Ascending aorta (tissue), 2 donors: ENCODE measurements at regions not wholly inside any gene's neighbourhood (a gene's known extent, or its start where the extent isn't known, plus 50 kb on each side); places are given as distances from the start of the nearest gene placed in this dataset.

ENCODE experiments used
- DNase-seq, 2 donors: peaks; one replicate each; pipeline ENCODE4 v3.0.0-alpha.2; 2019; ENCODE audit warnings: low spot score in 2 of 2
- H3K27ac ChIP-seq, 2 donors: fragments of 200-600 bp; sonication (generic); one replicate each; pipeline ENCODE4 v1.5.1; 2016 to 2017; ENCODE audit warnings: mild to moderate bottlenecking in 1 of 2
- H3K27me3 ChIP-seq: fragments of 200-600 bp; sonication (generic); one replicate; pipeline ENCODE4 v1.5.1; 2017
- H3K36me3 ChIP-seq, 2 donors: fragments of 200-600 bp; sonication (generic); one replicate each; pipeline ENCODE4 v1.5.1; 2016
- H3K4me1 ChIP-seq, 2 donors: fragments of 200-600 bp; sonication (generic); one replicate each; pipeline ENCODE4 v1.5.1; 2016 to 2017; ENCODE audit warnings: mild to moderate bottlenecking in 1 of 2
- H3K4me3 ChIP-seq, 2 donors: fragments of 200-600 bp; sonication (generic); one replicate each; pipeline ENCODE4 v1.5.1; 2016 to 2017; ENCODE audit warnings: mild to moderate bottlenecking in 1 of 2
- H3K9me3 ChIP-seq, 2 donors: fragments of 200-600 bp; sonication (generic); one replicate each; pipeline ENCODE4 v1.5.1; 2016
- intact Hi-C: fragments of 100-400 bp; cut with DNase I; formaldehyde crosslinking; loops from one replicate; pipeline ENCODE4 v1.15.1; 2023
- TF ChIP-seq, protein P1 (sequence below), 3 experiments: fragments of 200-600 bp in 2 of 3; fragments of 450-650 bp in 1 of 3; sonication (generic) in 2 of 3; IDR thresholded peaks; one replicate each; pipeline ENCODE4 v1.5.1; 2016 to 2019; ENCODE audit warnings: antibody characterized with exemption in 3 of 3, mild to moderate bottlenecking in 1 of 3, moderate library complexity in 1 of 3

DNA sequence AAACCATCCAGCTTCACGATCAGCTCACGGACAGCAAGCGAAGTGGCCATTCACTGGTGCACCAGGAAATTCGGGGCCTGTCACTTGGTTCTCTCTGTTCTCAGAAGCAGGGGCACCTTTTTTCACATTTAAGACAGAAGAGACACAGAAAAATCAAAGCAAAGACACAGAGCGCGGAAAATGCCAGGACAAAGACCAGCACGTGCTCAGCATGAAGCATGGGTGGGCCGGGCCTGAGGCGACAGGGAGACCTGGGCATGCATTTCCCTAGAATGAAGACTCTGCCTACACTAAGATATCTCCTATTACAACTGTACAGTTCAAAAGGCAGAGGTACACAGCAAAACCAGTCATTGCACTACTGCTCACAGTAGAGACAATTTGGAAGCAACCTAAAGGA lies 117.4 kb upstream of the ID2 start:
- Histone ChIP-seq H3K27ac (no peak overlapping the region), H3K27me3 (no peaks in the 10 kb centered on the region), H3K9me3 (peaks cover 0 to 4% of the 10 kb centered on the region in 2 donors), H3K4me3 (no peak overlapping the region), H3K36me3 (no peaks in the 10 kb centered on the region), H3K4me1 (no peaks in the 10 kb centered on the region)
- DNase-seq = peak in 1 of 2 donors; percentile 40
- intact Hi-C loops = no loop called here
- TF ChIP-seq, protein P1, sequence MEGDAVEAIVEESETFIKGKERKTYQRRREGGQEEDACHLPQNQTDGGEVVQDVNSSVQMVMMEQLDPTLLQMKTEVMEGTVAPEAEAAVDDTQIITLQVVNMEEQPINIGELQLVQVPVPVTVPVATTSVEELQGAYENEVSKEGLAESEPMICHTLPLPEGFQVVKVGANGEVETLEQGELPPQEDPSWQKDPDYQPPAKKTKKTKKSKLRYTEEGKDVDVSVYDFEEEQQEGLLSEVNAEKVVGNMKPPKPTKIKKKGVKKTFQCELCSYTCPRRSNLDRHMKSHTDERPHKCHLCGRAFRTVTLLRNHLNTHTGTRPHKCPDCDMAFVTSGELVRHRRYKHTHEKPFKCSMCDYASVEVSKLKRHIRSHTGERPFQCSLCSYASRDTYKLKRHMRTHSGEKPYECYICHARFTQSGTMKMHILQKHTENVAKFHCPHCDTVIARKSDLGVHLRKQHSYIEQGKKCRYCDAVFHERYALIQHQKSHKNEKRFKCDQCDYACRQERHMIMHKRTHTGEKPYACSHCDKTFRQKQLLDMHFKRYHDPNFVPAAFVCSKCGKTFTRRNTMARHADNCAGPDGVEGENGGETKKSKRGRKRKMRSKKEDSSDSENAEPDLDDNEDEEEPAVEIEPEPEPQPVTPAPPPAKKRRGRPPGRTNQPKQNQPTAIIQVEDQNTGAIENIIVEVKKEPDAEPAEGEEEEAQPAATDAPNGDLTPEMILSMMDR (IDR thresholded peaks at IDR 0.05) = no peak

DNA sequence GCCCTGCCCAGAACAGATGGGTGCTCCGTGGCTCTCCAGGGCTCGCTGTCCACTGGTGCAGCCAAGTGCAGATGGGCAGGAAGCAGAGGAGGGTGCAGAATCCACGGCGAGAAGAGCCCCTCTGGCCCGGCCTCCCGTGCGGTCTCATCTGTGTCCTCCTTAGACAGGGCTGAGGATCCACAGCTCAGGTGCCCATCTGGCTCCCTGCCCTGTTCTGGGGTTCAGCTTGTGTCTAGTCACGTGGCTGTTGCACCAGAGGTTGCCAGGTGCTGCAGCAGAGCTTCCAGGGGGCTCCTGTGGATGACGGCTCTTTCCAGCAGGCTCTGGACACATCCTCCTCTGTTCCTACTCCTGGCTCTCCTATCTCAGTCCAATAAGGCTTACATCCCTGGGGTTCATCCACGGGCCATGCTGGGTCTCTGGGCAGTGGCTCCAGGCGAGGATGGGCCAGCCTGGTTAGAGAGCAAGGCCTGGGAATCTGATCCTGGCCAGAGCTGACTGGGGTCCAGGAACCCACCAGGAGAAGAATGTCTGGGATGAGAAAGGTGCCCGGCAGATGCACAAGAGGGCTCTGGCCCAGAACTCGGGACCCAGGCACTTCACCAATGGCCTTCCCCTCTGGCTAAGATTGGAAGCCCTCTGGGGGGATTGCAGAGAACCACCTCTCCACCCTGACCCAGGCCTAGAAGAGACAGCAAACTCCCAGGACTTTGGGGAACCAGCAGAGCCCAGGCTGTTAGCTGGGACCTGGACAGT lies 116.3 kb upstream of the ID2 start:
- intact Hi-C loops = no loop called here
- H3K4me3 ChIP-seq = no peak overlapping the region
- peak in 1 of 2 donors; percentile 50 for DNase-seq
- TF ChIP-seq, protein P1 (IDR thresholded peaks at IDR 0.05) = no peak
- H3K9me3 ChIP-seq = peaks cover 0 to 4% of the 10 kb centered on the region in 2 donors
- H3K27me3 ChIP-seq = no peaks in the 10 kb centered on the region
- H3K27ac ChIP-seq = no peak overlapping the region
- H3K4me1 ChIP-seq = no peaks in the 10 kb centered on the region
- H3K36me3 ChIP-seq = no peaks in the 10 kb centered on the region

DNA sequence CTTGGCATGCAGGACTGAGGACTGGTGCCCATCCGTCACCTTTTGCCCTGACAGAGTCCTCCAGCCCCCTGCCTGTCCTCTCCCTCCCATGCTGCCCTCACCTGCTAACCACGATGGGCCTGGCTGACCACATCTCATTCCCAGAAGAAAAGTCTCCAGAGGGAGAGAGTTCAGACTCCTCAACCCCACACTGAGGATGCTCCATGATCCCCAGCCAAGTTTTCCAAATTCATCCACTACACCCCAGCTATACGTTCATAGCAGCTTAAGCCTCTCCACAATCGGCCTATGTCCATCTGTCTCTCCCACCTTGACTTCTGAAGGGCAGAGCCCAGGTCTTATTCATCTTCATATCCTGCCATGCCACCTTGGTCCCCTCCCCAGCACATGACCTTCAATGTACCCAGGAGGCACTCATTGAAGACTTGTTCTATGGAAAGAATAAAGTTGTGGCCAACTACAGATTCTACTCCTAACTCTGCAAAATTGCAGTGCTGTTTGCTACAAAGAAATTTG lies 115.6 kb upstream of the ID2 start:
- no peaks in the 10 kb centered on the region for H3K27me3 ChIP-seq
- no peak overlapping the region for H3K4me3 ChIP-seq
- DNase-seq = peak in 1 of 2 donors; percentile 22
- intact Hi-C loops = no loop called here
- no peak overlapping the region for H3K27ac ChIP-seq
- TF ChIP-seq, protein P1 (IDR thresholded peaks at IDR 0.05) = no peak
- H3K4me1 ChIP-seq = no peaks in the 10 kb centered on the region
- H3K9me3 ChIP-seq = peaks cover 0 to 4% of the 10 kb centered on the region in 2 donors
- H3K36me3 ChIP-seq = no peaks in the 10 kb centered on the region

DNA sequence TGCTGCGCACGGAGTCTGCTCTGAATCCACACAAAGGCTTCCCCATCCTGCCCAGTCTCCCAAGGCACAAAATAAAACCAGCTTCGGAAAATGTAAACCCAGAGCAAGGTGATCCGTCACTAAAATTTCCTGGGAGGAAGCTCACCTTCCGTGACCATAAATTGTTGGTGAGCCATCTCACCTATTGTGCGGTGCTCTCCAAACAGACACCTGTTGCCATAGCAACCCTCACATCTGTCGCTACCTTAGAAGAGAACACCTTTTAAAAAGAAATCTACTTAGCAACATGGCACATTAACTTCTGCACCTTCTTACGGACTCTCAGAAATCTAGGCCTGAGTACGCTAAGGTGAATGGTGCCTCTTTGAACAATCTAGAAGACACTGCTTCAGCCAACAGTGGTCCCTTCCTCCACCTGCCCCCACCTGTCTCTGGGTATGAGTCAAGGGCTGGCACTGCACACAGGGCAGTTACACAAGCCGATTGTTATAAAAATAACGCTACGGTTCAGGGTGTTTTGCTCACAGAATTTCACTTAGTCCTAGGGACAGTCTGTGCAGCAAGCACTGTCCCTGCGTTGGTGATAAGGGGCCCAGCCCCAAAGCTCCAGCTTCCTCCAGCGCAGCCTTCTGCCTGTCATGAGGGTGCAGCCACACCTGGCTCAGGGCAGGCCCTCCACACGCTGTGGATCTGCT lies 114.9 kb upstream of the ID2 start:
- intact Hi-C loops = no loop called here
- Histone ChIP-seq H3K27ac (no peak overlapping the region), H3K9me3 (peaks cover 0 to 4% of the 10 kb centered on the region in 2 donors), H3K4me1 (no peaks in the 10 kb centered on the region), H3K4me3 (no peak overlapping the region), H3K27me3 (no peaks in the 10 kb centered on the region), H3K36me3 (no peaks in the 10 kb centered on the region)
- TF ChIP-seq, protein P1 (IDR thresholded peaks at IDR 0.05) = no peak
- DNase-seq = peak in 1 of 2 donors; percentile 21

DNA sequence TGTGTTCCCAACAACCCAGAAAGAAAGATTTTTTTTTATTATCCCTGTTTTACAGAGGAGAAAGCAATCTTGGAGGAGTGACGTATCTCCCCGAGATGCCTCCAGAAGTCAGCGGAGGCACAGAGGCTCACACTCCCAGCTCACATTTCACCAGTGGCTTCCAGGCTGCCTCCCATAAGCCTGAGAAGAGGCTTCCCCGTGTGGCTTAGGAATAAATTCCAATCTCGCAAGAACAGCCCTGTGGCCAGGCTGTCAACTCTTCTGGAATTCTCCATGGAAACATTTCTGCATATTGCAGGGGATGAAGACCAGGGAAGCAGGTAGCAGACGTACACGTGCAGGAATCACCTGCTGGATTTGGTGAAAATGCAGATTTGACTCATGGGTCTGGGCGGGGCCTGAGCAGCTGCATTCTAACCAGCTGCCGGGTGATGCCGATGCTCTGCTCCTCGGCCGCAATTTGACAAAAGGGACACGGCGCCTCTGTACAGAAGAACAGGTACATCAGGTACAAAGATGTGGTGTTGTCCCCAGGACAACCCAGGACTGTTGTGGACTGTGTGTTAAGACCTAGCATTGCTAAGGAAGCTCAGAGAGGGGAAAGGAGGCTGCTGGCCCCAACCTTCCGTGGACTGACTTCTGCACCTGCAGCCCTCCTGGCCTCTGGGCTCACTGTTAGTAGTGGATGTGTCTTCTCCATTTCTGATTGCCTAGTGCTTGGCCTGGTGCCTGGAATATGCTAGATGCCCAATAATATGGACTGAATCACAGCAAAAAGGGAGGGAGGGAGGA lies 114.2 kb upstream of the ID2 start:
- peak in 1 of 2 donors; percentile 28 for DNase-seq
- Histone ChIP-seq H3K36me3 (no peaks in the 10 kb centered on the region), H3K27me3 (no peaks in the 10 kb centered on the region), H3K27ac (no peak overlapping the region), H3K9me3 (no peaks in the 10 kb centered on the region), H3K4me3 (no peak overlapping the region), H3K4me1 (no peaks in the 10 kb centered on the region)
- TF ChIP-seq, protein P1 (IDR thresholded peaks at IDR 0.05) = no peak
- intact Hi-C loops = no loop called here
